Activated T-cell treated with anti-CD3 and anti-CD28 coated beads, Interleukin-2, amount 50 U/mL, for 48 hours (primary cell): ENCODE measurements at regions not wholly inside any gene's neighbourhood (a gene's known extent, or its start where the extent isn't known, plus 50 kb on each side); places are given as distances from the start of the nearest gene placed in this dataset.
"Not testable (repeated sequence)": the region's sequence is repeated elsewhere in the genome, so short reads cannot be mapped to it uniquely, and the experiment has no call there.

Experiments used
- DNase-seq, 2 experiments: peaks; one replicate each; pipeline ENCODE4 v3.0.0-alpha.2; 2020

GRCh38 chr5:106874531-106874930 is 796.2 kb downstream of the EFNA5 start:
- DNase-seq: no peak

- no peak for DNase-seq
Measured at GRCh38 chr5:106873568-106873967, 797.2 kb downstream of the EFNA5 start.

GRCh38 chr5:106865279-106865678 is 805.5 kb downstream of the EFNA5 start:
- no peak for DNase-seq

GRCh38 chr5:106862450-106863193 is 808.1 kb downstream of the EFNA5 start:
- no peak for DNase-seq

GRCh38 chr5:106860398-106861044 is 810.2 kb downstream of the EFNA5 start:
- DNase-seq: no peak

GRCh38 chr5:106858616-106859015 is 812.1 kb downstream of the EFNA5 start:
- no peak for DNase-seq

- no peak for DNase-seq
Measured at GRCh38 chr5:106854922-106855321, 815.8 kb downstream of the EFNA5 start.

GRCh38 chr5:106854105-106854687 is 816.5 kb downstream of the EFNA5 start:
- no peak for DNase-seq

GRCh38 chr5:106853266-106853665 is 817.5 kb downstream of the EFNA5 start:
- DNase-seq: no peak

- DNase-seq: no peak
Measured at GRCh38 chr5:106849266-106849665, 821.5 kb downstream of the EFNA5 start.

- DNase-seq: no peak
Measured at GRCh38 chr5:106843812-106844416, 826.8 kb downstream of the EFNA5 start.

GRCh38 chr5:106833517-106833916 is 837.2 kb downstream of the EFNA5 start:
- DNase-seq: no peak

GRCh38 chr5:106827061-106827460 is 843.7 kb downstream of the EFNA5 start:
- no peak for DNase-seq

- DNase-seq: no peak
Measured at GRCh38 chr5:106825374-106825773, 845.4 kb downstream of the EFNA5 start.

GRCh38 chr5:106822851-106823250 is 847.9 kb downstream of the EFNA5 start:
- no peak for DNase-seq

- DNase-seq: no peak
Measured at GRCh38 chr5:106818552-106818951, 852.2 kb downstream of the EFNA5 start.

GRCh38 chr5:106814961-106815360 is 855.8 kb downstream of the EFNA5 start:
- no peak for DNase-seq

- no peak for DNase-seq
Measured at GRCh38 chr5:106801554-106801953, 869.2 kb downstream of the EFNA5 start.

- DNase-seq: no peak
Measured at GRCh38 chr5:106797996-106798395, 872.7 kb downstream of the EFNA5 start.

- DNase-seq: no peak
Measured at GRCh38 chr5:106796081-106796480, 874.7 kb downstream of the EFNA5 start.

- no peak for DNase-seq
Measured at GRCh38 chr5:106784846-106785245, 885.9 kb downstream of the EFNA5 start.

- no peak for DNase-seq
Measured at GRCh38 chr5:106780355-106780754, 890.4 kb downstream of the EFNA5 start.

GRCh38 chr5:106776515-106776914 is 894.2 kb downstream of the EFNA5 start:
- DNase-seq: not testable (repeated sequence)

GRCh38 chr5:106768392-106768791 is 902.3 kb downstream of the EFNA5 start:
- no peak for DNase-seq
